GM13977 (cell line): ENCODE measurements at regions not wholly inside any gene's neighbourhood (a gene's known extent, or its start where the extent isn't known, plus 50 kb on each side); places are given as distances from the start of the nearest gene placed in this dataset.

Source experiments
- DNase-seq: peaks from one replicate; pipeline ENCODE4 v3.0.0; 2012; ENCODE audit warnings: low spot score
- in situ Hi-C: fragments of 300-500 bp; cut with MboI; formaldehyde crosslinking; loops from one replicate; pipeline ENCODE4 v1.12.0; 2022; ENCODE audit warnings: low sequenced_read_pairs, low pct_unique_long_range_greater_than_20kb, mixed read lengths, inconsistent platforms; ENCODE audit not compliant: unreplicated experiment
- TF ChIP-seq, protein P1 (sequence below): IDR thresholded peaks from 2 replicates; pipeline ENCODE4 v1.5.1; 2012; ENCODE audit warnings: mild to moderate bottlenecking, control low read depth; ENCODE audit not compliant: insufficient read depth; ENCODE audit errors: extremely low read depth, missing control alignments

DNA sequence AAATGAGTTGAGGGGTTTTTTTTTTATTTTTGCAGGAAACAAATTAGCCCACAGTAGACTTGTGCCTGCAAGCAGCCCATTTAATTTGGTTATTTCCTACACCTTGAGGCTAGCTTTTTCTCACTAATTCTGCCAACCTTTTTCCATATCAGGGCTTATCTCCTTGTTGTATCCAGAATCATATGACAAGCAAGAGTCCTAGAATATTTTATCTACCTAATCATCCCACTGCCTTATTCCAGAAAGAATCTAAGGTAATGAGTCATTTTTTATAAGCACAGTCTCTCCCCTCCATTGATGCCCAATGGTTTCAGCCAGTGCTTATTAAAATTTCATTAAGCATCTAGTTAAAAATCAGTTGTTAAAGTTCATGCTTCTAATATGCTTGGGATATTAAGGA is 324.1 kb downstream of the BARHL2 start:
- TF ChIP-seq, protein P1, sequence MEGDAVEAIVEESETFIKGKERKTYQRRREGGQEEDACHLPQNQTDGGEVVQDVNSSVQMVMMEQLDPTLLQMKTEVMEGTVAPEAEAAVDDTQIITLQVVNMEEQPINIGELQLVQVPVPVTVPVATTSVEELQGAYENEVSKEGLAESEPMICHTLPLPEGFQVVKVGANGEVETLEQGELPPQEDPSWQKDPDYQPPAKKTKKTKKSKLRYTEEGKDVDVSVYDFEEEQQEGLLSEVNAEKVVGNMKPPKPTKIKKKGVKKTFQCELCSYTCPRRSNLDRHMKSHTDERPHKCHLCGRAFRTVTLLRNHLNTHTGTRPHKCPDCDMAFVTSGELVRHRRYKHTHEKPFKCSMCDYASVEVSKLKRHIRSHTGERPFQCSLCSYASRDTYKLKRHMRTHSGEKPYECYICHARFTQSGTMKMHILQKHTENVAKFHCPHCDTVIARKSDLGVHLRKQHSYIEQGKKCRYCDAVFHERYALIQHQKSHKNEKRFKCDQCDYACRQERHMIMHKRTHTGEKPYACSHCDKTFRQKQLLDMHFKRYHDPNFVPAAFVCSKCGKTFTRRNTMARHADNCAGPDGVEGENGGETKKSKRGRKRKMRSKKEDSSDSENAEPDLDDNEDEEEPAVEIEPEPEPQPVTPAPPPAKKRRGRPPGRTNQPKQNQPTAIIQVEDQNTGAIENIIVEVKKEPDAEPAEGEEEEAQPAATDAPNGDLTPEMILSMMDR = no peak
- in situ Hi-C loops = no loop called here
- DNase-seq = no peak

GRCh38 chr1:90391126-90391525 is 326.0 kb downstream of the BARHL2 start:
- TF ChIP-seq, protein P1 = no peak
- in situ Hi-C loops = no loop called here
- no peak for DNase-seq

GRCh38 chr1:90387805-90388204 is 329.3 kb downstream of the BARHL2 start:
- no peak for DNase-seq
- TF ChIP-seq, protein P1 = no peak
- in situ Hi-C loops = no loop called here

GRCh38 chr1:90386899-90387720 is 330.0 kb downstream of the BARHL2 start:
- TF ChIP-seq, protein P1 = no peak
- in situ Hi-C loops = no loop called here
- DNase-seq = no peak

DNA sequence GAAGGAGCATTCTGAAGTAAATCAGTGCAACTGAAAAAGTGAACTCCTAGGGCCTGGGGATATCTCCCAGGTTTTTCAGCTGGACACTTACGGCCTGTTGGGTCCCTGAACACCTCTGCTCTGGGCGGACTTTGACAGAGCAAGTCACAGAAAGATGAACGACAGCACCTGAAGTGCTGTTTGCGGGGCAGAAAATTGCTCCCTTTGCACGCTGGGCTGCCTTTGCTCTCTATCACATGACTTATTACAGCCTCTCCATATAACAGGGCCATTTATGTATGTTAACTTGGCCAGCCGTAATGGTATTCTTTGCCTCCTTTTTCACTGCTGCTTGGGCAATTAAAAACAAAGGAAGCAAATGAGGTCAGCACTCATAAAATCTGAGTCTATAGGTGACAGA is 332.9 kb downstream of the BARHL2 start:
- in situ Hi-C loops = no loop called here
- DNase-seq = no peak
- TF ChIP-seq, protein P1 = no peak

DNA sequence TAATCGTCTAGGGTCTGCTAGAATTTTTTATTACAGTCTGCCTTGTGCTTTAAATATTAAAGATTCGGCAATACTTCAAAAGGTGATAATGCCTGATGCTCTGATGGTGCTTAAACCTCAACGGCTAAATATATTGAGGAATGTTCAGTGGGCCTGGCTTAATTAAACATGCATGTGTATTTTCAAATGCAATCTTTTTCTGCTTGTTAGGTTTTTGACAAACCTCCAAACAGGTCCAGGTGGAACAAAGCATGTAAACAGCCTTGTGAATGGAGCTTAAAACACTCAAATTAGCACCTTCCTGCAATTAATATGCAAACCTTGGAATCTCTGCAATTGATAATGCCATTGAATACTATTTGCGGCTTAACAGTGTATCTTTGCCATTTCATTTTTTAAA is 334.9 kb downstream of the BARHL2 start:
- in situ Hi-C loops = no loop called here
- TF ChIP-seq, protein P1 = no peak

More for the DNA sequence above, 334.9 kb downstream of the BARHL2 start:
- no peak for DNase-seq
